Nephron (organoid): ENCODE measurements at regions not wholly inside any gene's neighbourhood (a gene's known extent, or its start where the extent isn't known, plus 50 kb on each side); places are given as distances from the start of the nearest gene placed in this dataset.
A peak's percentile ranks its signal among the peaks of the same experiment; 100 is the strongest.

ENCODE experiments used
- H3K27ac Mint-ChIP-seq, 3 experiments: 2 replicates each; pipeline ENCODE4 v1.8.0; 2020; ENCODE audit warnings: mixed read lengths in 3 of 3, mild to moderate bottlenecking in 2 of 3, moderate library complexity in 1 of 3
- H3K27me3 Mint-ChIP-seq: 2 replicates; pipeline ENCODE4 v1.8.0; 2021; ENCODE audit warnings: low read depth, mild to moderate bottlenecking, moderate library complexity, mixed read lengths
- H3K36me3 Mint-ChIP-seq: 2 replicates; pipeline ENCODE4 v1.8.0; 2020; ENCODE audit warnings: low read depth, mixed read lengths
- H3K4me1 Mint-ChIP-seq: 2 replicates; pipeline ENCODE4 v1.8.0; 2020; ENCODE audit warnings: mixed read lengths
- H3K4me3 Mint-ChIP-seq, 3 experiments: 2 replicates each; pipeline ENCODE4 v1.8.0; 2020; ENCODE audit warnings: mild to moderate bottlenecking in 3 of 3, mixed read lengths in 3 of 3, moderate library complexity in 2 of 3
- H3K9me3 Mint-ChIP-seq: 2 replicates; pipeline ENCODE4 v1.8.0; 2020; ENCODE audit warnings: mixed read lengths
- CTCF ChIP-seq, 3 experiments: fragments of 200-600 bp; sonication (generic); IDR thresholded peaks; one replicate each; pipeline ENCODE4 v1.5.0; 2021; ENCODE audit warnings: antibody characterized with exemption in 3 of 3; ENCODE audit not compliant: unreplicated experiment in 3 of 3

DNA sequence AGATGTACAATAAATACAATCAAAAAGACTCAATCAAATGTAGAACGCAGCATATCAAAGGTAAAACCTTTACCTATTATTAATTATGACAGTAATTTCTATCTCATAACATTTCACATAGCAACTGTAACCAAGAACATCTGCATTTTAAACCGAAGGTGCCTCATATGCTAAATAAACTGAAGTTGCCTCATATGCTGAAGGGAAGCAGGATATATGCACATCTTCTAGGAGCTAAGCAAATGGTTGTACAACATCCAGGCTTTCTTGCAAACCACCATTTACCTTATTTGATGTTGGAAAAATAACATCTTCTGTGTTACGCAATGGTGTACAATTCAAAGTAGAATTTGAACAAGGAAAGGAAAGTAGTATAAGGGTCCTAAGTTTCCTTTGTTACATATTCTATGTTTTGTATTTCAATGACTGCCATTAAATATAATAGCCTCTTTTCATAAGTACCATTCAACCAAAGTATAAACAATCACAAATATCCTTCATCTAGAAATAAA, 145.9 kb downstream of the SATB1 start:
- Mint-ChIP-seq H3K27me3 (peaks cover 3% of the 10 kb centered on the region), H3K4me3 (no peak overlapping the region)
- no peak for TF ChIP-seq CTCF (IDR thresholded peaks at IDR 0.05; ENCODE audit: unreplicated experiment in 3 of 3)

DNA sequence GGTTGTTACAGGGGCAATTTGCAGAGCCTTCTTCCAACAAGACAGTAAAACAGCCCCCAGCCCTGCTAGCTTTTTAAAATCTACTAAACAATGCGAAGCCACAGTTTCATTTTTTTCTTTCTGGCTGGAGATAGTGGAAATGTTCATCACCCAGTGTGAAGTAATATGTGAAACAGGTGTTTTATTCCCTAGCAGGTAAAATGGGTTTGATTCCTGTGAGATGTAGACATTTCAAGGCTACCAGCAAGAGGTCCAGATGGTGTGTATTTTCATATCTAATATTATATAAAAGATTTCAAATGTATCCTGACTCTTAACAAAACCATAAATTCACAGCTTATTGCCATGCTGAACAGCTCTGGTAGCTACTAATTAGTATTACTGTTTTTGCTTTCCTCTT, 160.3 kb downstream of the SATB1 start:
- no peaks in the 10 kb centered on the region for H3K9me3 Mint-ChIP-seq
- H3K27ac Mint-ChIP-seq = peak overlapping the region; percentile 10 to 53 (median 20)
- H3K27me3 Mint-ChIP-seq = no peaks in the 10 kb centered on the region
- TF ChIP-seq CTCF (IDR thresholded peaks at IDR 0.05; ENCODE audit: unreplicated experiment in 3 of 3) = no peak
- H3K4me3 Mint-ChIP-seq = no peak overlapping the region
- H3K4me1 Mint-ChIP-seq = peaks cover 25% of the 10 kb centered on the region
- H3K36me3 Mint-ChIP-seq = no peaks in the 10 kb centered on the region

More for the DNA sequence above, 145.9 kb downstream of the SATB1 start:
- H3K9me3 Mint-ChIP-seq = no peaks in the 10 kb centered on the region
- no peak overlapping the region for H3K27ac Mint-ChIP-seq
- H3K36me3 Mint-ChIP-seq = no peaks in the 10 kb centered on the region
- peaks cover 15% of the 10 kb centered on the region for H3K4me1 Mint-ChIP-seq

GRCh38 chr3:18264361-18264760, 160.8 kb downstream of the SATB1 start:
- H3K36me3 Mint-ChIP-seq = no peaks in the 10 kb centered on the region
- H3K9me3 Mint-ChIP-seq = no peaks in the 10 kb centered on the region
- no peak overlapping the region for H3K4me3 Mint-ChIP-seq
- peak overlapping the region; percentile 10 to 53 (median 20) for H3K27ac Mint-ChIP-seq
- no peak for TF ChIP-seq CTCF (IDR thresholded peaks at IDR 0.05; ENCODE audit: unreplicated experiment in 3 of 3)
- no peaks in the 10 kb centered on the region for H3K27me3 Mint-ChIP-seq
- H3K4me1 Mint-ChIP-seq = peaks cover 24% of the 10 kb centered on the region

DNA sequence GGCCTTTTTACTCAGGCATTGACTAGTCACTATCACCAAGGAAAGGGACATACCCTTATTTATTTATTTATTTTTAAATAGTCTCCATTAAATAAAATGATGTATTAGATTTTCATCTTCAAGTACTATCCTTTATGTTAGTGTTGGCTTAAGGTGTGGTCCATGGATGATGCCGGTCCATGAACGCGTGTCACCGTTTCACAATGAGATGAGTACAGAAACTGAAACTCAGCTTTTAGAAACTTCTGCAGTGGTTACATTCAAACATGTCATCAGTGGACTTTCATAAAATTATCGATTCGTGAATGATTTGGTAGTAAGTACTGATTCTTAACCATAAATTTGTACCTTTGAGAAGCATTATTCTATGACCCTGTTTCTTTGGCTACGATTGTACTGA, 166.6 kb downstream of the SATB1 start:
- Mint-ChIP-seq H3K4me1 (peaks cover 4% of the 10 kb centered on the region), H3K27me3 (no peaks in the 10 kb centered on the region), H3K27ac (no peak overlapping the region)

GRCh38 chr3:18252578-18252977, 172.6 kb downstream of the SATB1 start:
- Mint-ChIP-seq H3K27me3 (no peaks in the 10 kb centered on the region), H3K9me3 (no peaks in the 10 kb centered on the region), H3K4me3 (no peak overlapping the region), H3K36me3 (no peaks in the 10 kb centered on the region), H3K4me1 (peaks cover under 1% of the 10 kb centered on the region), H3K27ac (no peak overlapping the region)
- no peak for TF ChIP-seq CTCF (IDR thresholded peaks at IDR 0.05; ENCODE audit: unreplicated experiment in 3 of 3)

More for the DNA sequence above, 166.6 kb downstream of the SATB1 start:
- no peak for TF ChIP-seq CTCF (IDR thresholded peaks at IDR 0.05; ENCODE audit: unreplicated experiment in 3 of 3)
- Mint-ChIP-seq H3K36me3 (no peaks in the 10 kb centered on the region), H3K4me3 (no peak overlapping the region), H3K9me3 (no peaks in the 10 kb centered on the region)

- H3K4me3 Mint-ChIP-seq = no peak overlapping the region
- no peaks in the 10 kb centered on the region for H3K36me3 Mint-ChIP-seq
- H3K27me3 Mint-ChIP-seq = no peaks in the 10 kb centered on the region
- no peak overlapping the region for H3K27ac Mint-ChIP-seq
- H3K4me1 Mint-ChIP-seq = peaks cover 12% of the 10 kb centered on the region
- H3K9me3 Mint-ChIP-seq = no peaks in the 10 kb centered on the region
- no peak for TF ChIP-seq CTCF (IDR thresholded peaks at IDR 0.05; ENCODE audit: unreplicated experiment in 3 of 3)
These were observed 174.1 kb downstream of the SATB1 start for GRCh38 chr3:18250991-18251390.
